ENCODE measurements at regions not wholly inside any gene's neighbourhood (a gene's known extent, or its start where the extent isn't known, plus 50 kb on each side); places are given as distances from the start of the nearest gene placed in this dataset.

DNA sequence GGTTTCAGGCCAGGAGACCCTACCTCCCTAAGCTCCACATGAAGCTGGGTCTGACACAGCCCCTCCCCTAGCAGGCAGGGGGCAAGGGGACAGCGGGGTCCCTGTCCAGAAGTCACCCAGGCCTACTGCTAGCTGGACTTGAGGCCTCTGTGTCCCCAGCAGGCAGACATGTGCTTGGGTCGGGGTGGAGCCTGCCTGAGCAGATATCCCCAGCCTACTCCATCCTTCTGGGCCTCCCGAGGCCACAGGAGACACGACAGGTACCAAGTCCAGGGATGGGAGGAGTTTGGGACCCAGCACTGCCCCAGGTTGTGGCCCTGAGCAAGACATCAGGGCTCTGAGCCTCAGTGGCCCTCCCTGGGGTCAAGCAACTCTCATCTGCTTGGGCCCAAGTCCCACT lies 105.2 kb upstream of the EIF5 start:
- dilution Hi-C loops (cut with MboI; ENCODE audit: extremely low pct_ligation_motif_present, low sequenced_read_pairs) (no loop called here), intact Hi-C loops (cut with micrococcal nuclease) (no loop called here)

More for the DNA sequence above, 105.2 kb upstream of the EIF5 start:
- H3K4me1 ChIP-seq (ENCODE audit: control insufficient read depth, extremely low read depth, insufficient read depth, low read length) = no peaks in the 10 kb centered on the region
- H3K79me2 ChIP-seq (ENCODE audit: control insufficient read depth, insufficient read depth, low read length) = no peaks in the 10 kb centered on the region
- no peaks in the 10 kb centered on the region for H3K9me3 ChIP-seq (replicated peaks; ENCODE audit: control insufficient read depth, insufficient read depth, low read length)
- DNase-seq (ENCODE audit: low read depth, low spot score) (no peak), FAIRE-seq (no peak)
- no peaks in the 10 kb centered on the region for H4K20me1 ChIP-seq (replicated peaks; ENCODE audit: control insufficient read depth, extremely low read depth, insufficient read depth, low read length)
- no peak overlapping the region for H3K4me3 ChIP-seq (replicated peaks in 1 of 3; ENCODE audit: insufficient read depth in 1 of 3, low read depth in 1 of 3, low read length in 3 of 3)
- H3K9me1 ChIP-seq (replicated peaks; ENCODE audit: control insufficient read depth, extremely low read depth, insufficient read depth, low read length) = no peaks in the 10 kb centered on the region
- POLR2A ChIA-PET = no interaction called here
- H3K36me3 ChIP-seq (ENCODE audit: control insufficient read depth in 2 of 2, extremely low read depth in 1 of 2, insufficient read depth in 2 of 2, low read length in 2 of 2) = no peaks in the 10 kb centered on the region
- H3K27me3 ChIP-seq (ENCODE audit: control insufficient read depth in 2 of 2, insufficient read depth in 2 of 2, low read length in 2 of 2) = peaks cover 0 to 3% of the 10 kb centered on the region in 2 experiments
- TF ChIP-seq, protein P1, sequence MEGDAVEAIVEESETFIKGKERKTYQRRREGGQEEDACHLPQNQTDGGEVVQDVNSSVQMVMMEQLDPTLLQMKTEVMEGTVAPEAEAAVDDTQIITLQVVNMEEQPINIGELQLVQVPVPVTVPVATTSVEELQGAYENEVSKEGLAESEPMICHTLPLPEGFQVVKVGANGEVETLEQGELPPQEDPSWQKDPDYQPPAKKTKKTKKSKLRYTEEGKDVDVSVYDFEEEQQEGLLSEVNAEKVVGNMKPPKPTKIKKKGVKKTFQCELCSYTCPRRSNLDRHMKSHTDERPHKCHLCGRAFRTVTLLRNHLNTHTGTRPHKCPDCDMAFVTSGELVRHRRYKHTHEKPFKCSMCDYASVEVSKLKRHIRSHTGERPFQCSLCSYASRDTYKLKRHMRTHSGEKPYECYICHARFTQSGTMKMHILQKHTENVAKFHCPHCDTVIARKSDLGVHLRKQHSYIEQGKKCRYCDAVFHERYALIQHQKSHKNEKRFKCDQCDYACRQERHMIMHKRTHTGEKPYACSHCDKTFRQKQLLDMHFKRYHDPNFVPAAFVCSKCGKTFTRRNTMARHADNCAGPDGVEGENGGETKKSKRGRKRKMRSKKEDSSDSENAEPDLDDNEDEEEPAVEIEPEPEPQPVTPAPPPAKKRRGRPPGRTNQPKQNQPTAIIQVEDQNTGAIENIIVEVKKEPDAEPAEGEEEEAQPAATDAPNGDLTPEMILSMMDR (IDR thresholded peaks at IDR 0.05; ENCODE audit: extremely low read depth in 1 of 2, insufficient read depth in 1 of 2, low read depth in 1 of 2, low read length in 2 of 2) = no peak
- TF ChIP-seq FOS (IDR thresholded peaks at IDR 0.05; ENCODE audit: borderline replicate concordance, insufficient read depth, low read length) = no peak
- TF ChIP-seq POLR2A (IDR thresholded peaks at IDR 0.05; ENCODE audit: low read depth, low read length) = no peak
- no peak for TF ChIP-seq EZH2 (IDR thresholded peaks at IDR 0.05; ENCODE audit: borderline replicate concordance, low read depth, low read length, severe bottlenecking)
- no peak for TF ChIP-seq MAX (IDR thresholded peaks at IDR 0.05; ENCODE audit: insufficient read depth, insufficient read length)
- TF ChIP-seq GATA2 (IDR thresholded peaks at IDR 0.05; ENCODE audit: insufficient read depth, insufficient read length, low read depth, low read length) = no peak
- no peak for TF ChIP-seq POLR2AphosphoS5 (IDR thresholded peaks at IDR 0.05; ENCODE audit: insufficient read depth, low read depth, low read length)
- TF ChIP-seq MYC (IDR thresholded peaks at IDR 0.05; ENCODE audit: low read depth, low read length) = no peak
- TF ChIP-seq JUN (IDR thresholded peaks at IDR 0.05; ENCODE audit: borderline replicate concordance, insufficient read depth, insufficient read length, low read depth) = no peak
- no peak overlapping the region for H3K27ac ChIP-seq (ENCODE audit: insufficient read depth, low read depth, low read length)
- no peak overlapping the region for H3K4me2 ChIP-seq (ENCODE audit: insufficient read depth, low read length)
- no TSS peak for BruUV-seq (replicated peaks)
- H3K9ac ChIP-seq (replicated peaks; ENCODE audit: extremely low read depth, insufficient read depth, low read length) = no peak overlapping the region
- no peak overlapping the region for H2AFZ ChIP-seq (ENCODE audit: low read depth, low read length)
- CTCF ChIA-PET = no interaction called here

Data from endothelial cell of umbilical vein (primary cell).